C4-2B (cell line): ENCODE measurements at regions not wholly inside any gene's neighbourhood (a gene's known extent, or its start where the extent isn't known, plus 50 kb on each side); places are given as distances from the start of the nearest gene placed in this dataset.

Experiments
- ZFX ChIP-seq: fragments of 450-650 bp; IDR thresholded peaks from 2 replicates; pipeline ENCODE4 v1.6.1; 2017
- TF ChIP-seq, protein P1 (sequence below): fragments of 450-650 bp; conservative IDR thresholded peaks from 2 replicates; pipeline ENCODE4 v1.5.1; 2017; ENCODE audit warnings: mild to moderate bottlenecking

DNA sequence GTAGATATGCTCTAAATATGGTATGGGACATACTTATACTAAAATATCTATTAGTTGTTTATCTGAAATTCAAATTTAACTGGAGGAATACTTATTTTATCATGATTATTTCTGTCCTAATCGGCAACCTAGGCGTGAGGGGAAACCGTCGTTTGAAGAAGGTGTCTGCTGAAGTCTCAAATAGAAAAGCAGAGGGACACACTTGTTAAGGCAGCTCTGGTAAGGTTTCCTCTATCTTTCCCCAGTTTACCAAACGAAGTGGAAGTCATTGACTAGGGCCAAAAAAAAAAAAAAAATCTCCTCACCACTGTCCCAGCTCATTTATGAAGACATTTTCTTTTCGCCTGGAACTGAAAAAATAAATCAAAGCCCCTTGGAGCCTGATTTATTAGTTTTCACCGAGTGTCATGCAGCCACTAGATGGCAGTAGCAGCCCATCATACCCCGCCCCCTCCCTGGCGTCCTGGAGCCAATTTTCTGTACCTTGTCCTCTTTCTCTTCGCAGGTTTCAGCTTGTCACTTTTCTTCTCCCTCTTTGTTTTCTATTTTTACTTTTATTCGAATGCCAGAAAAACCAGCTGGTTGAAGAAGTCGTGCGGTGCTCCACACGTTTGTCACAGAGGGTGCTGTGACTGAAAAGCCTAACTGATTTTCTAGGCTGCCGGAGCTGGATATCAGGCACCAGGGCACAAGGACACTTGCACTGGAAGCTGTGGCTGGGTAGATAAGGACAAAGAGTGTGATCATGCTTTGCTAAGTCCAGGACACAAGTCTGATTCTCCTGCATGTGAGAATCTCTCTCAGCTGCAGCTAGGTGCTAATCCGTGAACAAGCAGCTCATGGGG is 238.7 kb downstream of the ZPLD1 start:
- TF ChIP-seq, protein P1, sequence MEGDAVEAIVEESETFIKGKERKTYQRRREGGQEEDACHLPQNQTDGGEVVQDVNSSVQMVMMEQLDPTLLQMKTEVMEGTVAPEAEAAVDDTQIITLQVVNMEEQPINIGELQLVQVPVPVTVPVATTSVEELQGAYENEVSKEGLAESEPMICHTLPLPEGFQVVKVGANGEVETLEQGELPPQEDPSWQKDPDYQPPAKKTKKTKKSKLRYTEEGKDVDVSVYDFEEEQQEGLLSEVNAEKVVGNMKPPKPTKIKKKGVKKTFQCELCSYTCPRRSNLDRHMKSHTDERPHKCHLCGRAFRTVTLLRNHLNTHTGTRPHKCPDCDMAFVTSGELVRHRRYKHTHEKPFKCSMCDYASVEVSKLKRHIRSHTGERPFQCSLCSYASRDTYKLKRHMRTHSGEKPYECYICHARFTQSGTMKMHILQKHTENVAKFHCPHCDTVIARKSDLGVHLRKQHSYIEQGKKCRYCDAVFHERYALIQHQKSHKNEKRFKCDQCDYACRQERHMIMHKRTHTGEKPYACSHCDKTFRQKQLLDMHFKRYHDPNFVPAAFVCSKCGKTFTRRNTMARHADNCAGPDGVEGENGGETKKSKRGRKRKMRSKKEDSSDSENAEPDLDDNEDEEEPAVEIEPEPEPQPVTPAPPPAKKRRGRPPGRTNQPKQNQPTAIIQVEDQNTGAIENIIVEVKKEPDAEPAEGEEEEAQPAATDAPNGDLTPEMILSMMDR = peak; percentile 87
- no peak for TF ChIP-seq ZFX
